ENCODE measurements at regions not wholly inside any gene's neighbourhood (a gene's known extent, or its start where the extent isn't known, plus 50 kb on each side); places are given as distances from the start of the nearest gene placed in this dataset.

GRCh38 chr17:34843682-34844081 is 117.6 kb downstream of the CCT6B start:
- TF ChIP-seq POLR2A (IDR thresholded peaks at IDR 0.05) (no peak), CTCF (IDR thresholded peaks at IDR 0.05) (no peak)
